OCI-LY3 (cell line): ENCODE measurements at regions not wholly inside any gene's neighbourhood (a gene's known extent, or its start where the extent isn't known, plus 50 kb on each side); places are given as distances from the start of the nearest gene placed in this dataset.

Experiments used
- CTCF ChIP-seq: fragments of 200-600, 300-600 bp; sonication (generic); IDR thresholded peaks from 2 replicates; pipeline ENCODE4 v1.5.1; 2014; ENCODE audit warnings: antibody characterized with exemption, low read length, low read depth
- EZH2phosphoT487 ChIP-seq: fragments of 200-600 bp; shearing (Covaris generic); IDR thresholded peaks from 2 replicates; pipeline ENCODE4 v1.6.1; 2018; ENCODE audit warnings: antibody characterized with exemption, mixed run types, low read depth

GRCh38 chr20:7346562-7346961, 579.1 kb downstream of the BMP2 start:
- TF ChIP-seq CTCF (no peak), EZH2phosphoT487 (no peak)
